ENCODE measurements at regions not wholly inside any gene's neighbourhood (a gene's known extent, or its start where the extent isn't known, plus 50 kb on each side); places are given as distances from the start of the nearest gene placed in this dataset.

DNA sequence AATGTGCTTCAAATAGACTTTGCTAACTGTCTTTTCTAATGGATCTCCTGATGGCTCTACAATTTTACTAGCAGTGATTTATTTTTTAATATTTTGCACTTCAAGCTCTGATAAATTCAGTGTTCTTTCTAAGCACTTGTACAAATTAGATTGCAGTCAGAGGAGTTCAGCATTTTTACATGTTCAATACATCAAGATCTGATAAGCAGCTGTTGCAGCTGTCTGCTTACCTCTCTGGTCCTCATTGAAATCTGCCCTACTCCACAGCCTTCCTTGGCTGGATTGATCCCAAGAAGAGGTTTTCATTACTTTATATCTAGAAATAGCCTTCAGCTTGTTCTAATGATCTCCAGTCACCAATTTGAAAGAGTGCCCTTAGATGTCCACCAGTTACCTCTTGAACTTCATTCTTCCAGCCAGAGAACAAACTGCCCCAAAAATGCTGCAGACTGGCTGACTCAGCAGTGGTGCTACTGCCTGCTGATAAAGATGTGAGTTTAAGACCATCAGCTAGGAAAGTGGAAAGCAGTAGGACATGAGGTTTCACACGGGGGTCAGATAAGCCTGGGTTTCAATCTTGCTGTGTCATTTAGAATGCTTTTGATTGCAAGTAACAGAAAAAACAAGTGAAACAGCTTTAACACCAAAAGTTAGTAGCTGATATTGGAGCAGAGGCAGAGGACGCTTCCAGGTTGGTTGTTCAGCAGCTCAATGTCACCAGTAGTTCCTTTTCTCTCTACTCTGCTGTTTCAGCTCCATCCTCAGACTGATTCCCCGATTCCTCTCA lies 350.9 kb upstream of the NPVF start:
- Histone ChIP-seq H4K20me1 (ENCODE audit: control insufficient read depth, extremely low read depth, insufficient read depth, low read length) (no peaks in the 10 kb centered on the region), H3K4me3 (replicated peaks in 1 of 4; ENCODE audit: control extremely low read depth in 1 of 4, insufficient read depth in 1 of 4, low read depth in 3 of 4, low read length in 4 of 4) (no peak overlapping the region), H3K9ac (ENCODE audit: insufficient read depth, low read length) (no peak overlapping the region), H2AFZ (ENCODE audit: low read length) (no peak overlapping the region), H3K4me2 (ENCODE audit: extremely low read depth, insufficient read depth, low read length) (no peak overlapping the region), H3K4me1 (ENCODE audit: control insufficient read depth, extremely low read depth, insufficient read depth, low read length) (no peaks in the 10 kb centered on the region), H3K79me2 (ENCODE audit: control insufficient read depth, insufficient read depth, low read length) (no peaks in the 10 kb centered on the region), H3K9me3 (ENCODE audit: control insufficient read depth, insufficient read depth, low read depth, low read length) (no peaks in the 10 kb centered on the region), H3K27me3 (ENCODE audit: control insufficient read depth, insufficient read depth, low read length) (no peaks in the 10 kb centered on the region), H3K27ac (ENCODE audit: insufficient read depth, low read length) (no peak overlapping the region), H3K36me3 (ENCODE audit: control insufficient read depth, insufficient read depth, low read length) (no peaks in the 10 kb centered on the region)
- TF ChIP-seq EZH2 (IDR thresholded peaks at IDR 0.05; ENCODE audit: low read length, missing control alignments), result no peak
- TF ChIP-seq, protein P1, sequence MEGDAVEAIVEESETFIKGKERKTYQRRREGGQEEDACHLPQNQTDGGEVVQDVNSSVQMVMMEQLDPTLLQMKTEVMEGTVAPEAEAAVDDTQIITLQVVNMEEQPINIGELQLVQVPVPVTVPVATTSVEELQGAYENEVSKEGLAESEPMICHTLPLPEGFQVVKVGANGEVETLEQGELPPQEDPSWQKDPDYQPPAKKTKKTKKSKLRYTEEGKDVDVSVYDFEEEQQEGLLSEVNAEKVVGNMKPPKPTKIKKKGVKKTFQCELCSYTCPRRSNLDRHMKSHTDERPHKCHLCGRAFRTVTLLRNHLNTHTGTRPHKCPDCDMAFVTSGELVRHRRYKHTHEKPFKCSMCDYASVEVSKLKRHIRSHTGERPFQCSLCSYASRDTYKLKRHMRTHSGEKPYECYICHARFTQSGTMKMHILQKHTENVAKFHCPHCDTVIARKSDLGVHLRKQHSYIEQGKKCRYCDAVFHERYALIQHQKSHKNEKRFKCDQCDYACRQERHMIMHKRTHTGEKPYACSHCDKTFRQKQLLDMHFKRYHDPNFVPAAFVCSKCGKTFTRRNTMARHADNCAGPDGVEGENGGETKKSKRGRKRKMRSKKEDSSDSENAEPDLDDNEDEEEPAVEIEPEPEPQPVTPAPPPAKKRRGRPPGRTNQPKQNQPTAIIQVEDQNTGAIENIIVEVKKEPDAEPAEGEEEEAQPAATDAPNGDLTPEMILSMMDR (conservative IDR thresholded peaks at IDR 0.05 in 1 of 2, IDR thresholded peaks at IDR 0.05 in 1 of 2; ENCODE audit: low read depth in 1 of 2, low read length in 2 of 2), result no peak
- DNase-seq (ENCODE audit: low read depth in 2 of 2), result no peak

GRCh38 chr7:25579778-25580075 lies 351.4 kb upstream of the NPVF start:
- no peak overlapping the region for H3K27ac ChIP-seq (ENCODE audit: insufficient read depth, low read length)
- H3K4me3 ChIP-seq (replicated peaks in 1 of 4; ENCODE audit: control extremely low read depth in 1 of 4, insufficient read depth in 1 of 4, low read depth in 3 of 4, low read length in 4 of 4), result no peak overlapping the region
- no peaks in the 10 kb centered on the region for H3K36me3 ChIP-seq (ENCODE audit: control insufficient read depth, insufficient read depth, low read length)
- no peak overlapping the region for H2AFZ ChIP-seq (ENCODE audit: low read length)
- H3K9me3 ChIP-seq (ENCODE audit: control insufficient read depth, insufficient read depth, low read depth, low read length), result no peaks in the 10 kb centered on the region
- no peaks in the 10 kb centered on the region for H3K4me1 ChIP-seq (ENCODE audit: control insufficient read depth, extremely low read depth, insufficient read depth, low read length)
- no peaks in the 10 kb centered on the region for H3K79me2 ChIP-seq (ENCODE audit: control insufficient read depth, insufficient read depth, low read length)
- no peaks in the 10 kb centered on the region for H3K27me3 ChIP-seq (ENCODE audit: control insufficient read depth, insufficient read depth, low read length)
- H3K9ac ChIP-seq (ENCODE audit: insufficient read depth, low read length), result no peak overlapping the region
- H3K4me2 ChIP-seq (ENCODE audit: extremely low read depth, insufficient read depth, low read length), result no peak overlapping the region
- no peak for TF ChIP-seq EZH2 (IDR thresholded peaks at IDR 0.05; ENCODE audit: low read length, missing control alignments)
- TF ChIP-seq, protein P1 (conservative IDR thresholded peaks at IDR 0.05 in 1 of 2, IDR thresholded peaks at IDR 0.05 in 1 of 2; ENCODE audit: low read depth in 1 of 2, low read length in 2 of 2), result no peak
- DNase-seq (ENCODE audit: low read depth in 2 of 2), result no peak
- no peaks in the 10 kb centered on the region for H4K20me1 ChIP-seq (ENCODE audit: control insufficient read depth, extremely low read depth, insufficient read depth, low read length)

DNA sequence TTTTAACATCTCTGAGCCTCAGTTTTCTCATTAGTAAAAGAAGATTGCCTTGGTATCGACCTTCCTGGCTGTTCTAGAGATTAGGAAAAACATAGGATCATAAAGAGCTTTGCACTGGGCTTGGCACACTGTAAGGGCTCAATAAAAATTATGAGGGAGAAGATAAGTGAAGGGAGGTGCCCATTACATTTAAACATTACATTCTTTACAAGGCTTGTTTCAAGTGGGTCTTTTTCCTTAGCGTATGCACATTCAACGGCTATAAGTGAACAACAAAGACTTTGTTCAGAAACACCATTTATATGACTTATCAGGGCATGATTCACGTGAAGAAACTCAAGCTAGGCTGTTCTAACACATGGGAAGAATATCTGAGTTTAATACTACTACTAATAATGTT lies 351.9 kb upstream of the NPVF start:
- H3K27me3 ChIP-seq (ENCODE audit: control insufficient read depth, insufficient read depth, low read length), result no peaks in the 10 kb centered on the region
- no peak overlapping the region for H2AFZ ChIP-seq (ENCODE audit: low read length)
- H3K4me2 ChIP-seq (ENCODE audit: extremely low read depth, insufficient read depth, low read length), result no peak overlapping the region
- no peak overlapping the region for H3K4me3 ChIP-seq (replicated peaks in 1 of 4; ENCODE audit: control extremely low read depth in 1 of 4, insufficient read depth in 1 of 4, low read depth in 3 of 4, low read length in 4 of 4)
- TF ChIP-seq, protein P1 (conservative IDR thresholded peaks at IDR 0.05 in 1 of 2, IDR thresholded peaks at IDR 0.05 in 1 of 2; ENCODE audit: low read depth in 1 of 2, low read length in 2 of 2), result no peak
- no peak overlapping the region for H3K9ac ChIP-seq (ENCODE audit: insufficient read depth, low read length)
- no peaks in the 10 kb centered on the region for H3K36me3 ChIP-seq (ENCODE audit: control insufficient read depth, insufficient read depth, low read length)
- H4K20me1 ChIP-seq (ENCODE audit: control insufficient read depth, extremely low read depth, insufficient read depth, low read length), result no peaks in the 10 kb centered on the region
- no peak for DNase-seq (ENCODE audit: low read depth in 2 of 2)
- H3K27ac ChIP-seq (ENCODE audit: insufficient read depth, low read length), result no peak overlapping the region
- H3K79me2 ChIP-seq (ENCODE audit: control insufficient read depth, insufficient read depth, low read length), result no peaks in the 10 kb centered on the region
- no peaks in the 10 kb centered on the region for H3K4me1 ChIP-seq (ENCODE audit: control insufficient read depth, extremely low read depth, insufficient read depth, low read length)
- H3K9me3 ChIP-seq (ENCODE audit: control insufficient read depth, insufficient read depth, low read depth, low read length), result no peaks in the 10 kb centered on the region
